GM18907 (cell line): ENCODE measurements at regions not wholly inside any gene's neighbourhood (a gene's known extent, or its start where the extent isn't known, plus 50 kb on each side); places are given as distances from the start of the nearest gene placed in this dataset.
A peak's percentile ranks its signal among the peaks of the same experiment; 100 is the strongest.

Experiments
- ATAC-seq: cut with Tn5 transposase; IDR thresholded peaks from one replicate; pipeline ENCODE4 v1.9.1; 2021; ENCODE audit warnings: mild to moderate bottlenecking, moderate library complexity; ENCODE audit not compliant: unreplicated experiment

GRCh38 chr10:2981361-2981801, 86.0 kb upstream of the PFKP start:
- no peak for ATAC-seq

- ATAC-seq = peak; percentile 60
These were observed 86.5 kb upstream of the PFKP start for GRCh38 chr10:2980791-2981360.

GRCh38 chr10:2980116-2980515, 87.2 kb upstream of the PFKP start:
- ATAC-seq = no peak

- ATAC-seq = no peak
These were observed 88.0 kb upstream of the PFKP start for GRCh38 chr10:2979306-2979705.

GRCh38 chr10:2978574-2979273, 88.6 kb upstream of the PFKP start:
- ATAC-seq = no peak

- ATAC-seq = no peak
These were observed 89.2 kb upstream of the PFKP start for GRCh38 chr10:2978111-2978510.

GRCh38 chr10:2974503-2975207, 92.7 kb upstream of the PFKP start:
- ATAC-seq = no peak

- ATAC-seq = no peak
These were observed 93.3 kb upstream of the PFKP start for GRCh38 chr10:2974083-2974482.

- ATAC-seq = no peak
These were observed 94.5 kb upstream of the PFKP start for GRCh38 chr10:2972810-2973209.

GRCh38 chr10:2972216-2972615, 95.1 kb upstream of the PFKP start:
- no peak for ATAC-seq

GRCh38 chr10:2970190-2970823, 97.0 kb upstream of the PFKP start:
- no peak for ATAC-seq

GRCh38 chr10:2968401-2969058, 98.8 kb upstream of the PFKP start:
- ATAC-seq = no peak

GRCh38 chr10:2966134-2966533, 101.2 kb upstream of the PFKP start:
- no peak for ATAC-seq

GRCh38 chr10:2964632-2965296, 102.6 kb upstream of the PFKP start:
- ATAC-seq = no peak

- ATAC-seq = no peak
These were observed 103.3 kb upstream of the PFKP start for GRCh38 chr10:2963889-2964631.

- no peak for ATAC-seq
These were observed 105.2 kb upstream of the PFKP start for GRCh38 chr10:2962194-2962593.

GRCh38 chr10:2958659-2959058, 108.7 kb upstream of the PFKP start:
- no peak for ATAC-seq

- no peak for ATAC-seq
These were observed 109.6 kb upstream of the PFKP start for GRCh38 chr10:2957785-2958184.

GRCh38 chr10:2955064-2955463, 112.3 kb upstream of the PFKP start:
- no peak for ATAC-seq

- ATAC-seq = no peak
These were observed 113.9 kb upstream of the PFKP start for GRCh38 chr10:2953495-2953894.
